Heart right ventricle (tissue), 16 donors: ENCODE measurements at regions not wholly inside any gene's neighbourhood (a gene's known extent, or its start where the extent isn't known, plus 50 kb on each side); places are given as distances from the start of the nearest gene placed in this dataset.

Source experiments
- ATAC-seq, 8 donors: fragments of 200-7000 bp; cut with Tn5 transposase; one replicate each; pipeline ENCODE4 v1.9.1; 2020; ENCODE audit warnings: mild to moderate bottlenecking in 8 of 8, moderate library complexity in 8 of 8, moderate number of reproducible peaks in 1 of 8
- DNase-seq, 2 donors: peaks; one replicate each; pipeline ENCODE4 v3.0.0-alpha.2; 2020
- H3K27ac ChIP-seq, 10 donors: fragments of 200-600 bp; sonication (generic) in 2 of 10; one replicate each; pipeline versions ENCODE4 v1.5.0 to v1.8.0; 2020 to 2022; ENCODE audit warnings: mild to moderate bottlenecking in 3 of 10
- H3K27me3 ChIP-seq, 7 donors: fragments of 200-600 bp; one replicate each; pipeline ENCODE4 v1.8.0; 2021 to 2022; ENCODE audit warnings: mild to moderate bottlenecking in 2 of 7
- H3K36me3 ChIP-seq, 9 donors: fragments of 200-600 bp; sonication (generic) in 1 of 9; one replicate each; pipeline versions ENCODE4 v1.5.0 to v1.8.0; 2020 to 2022; ENCODE audit warnings: mild to moderate bottlenecking in 2 of 9
- H3K4me1 ChIP-seq, 9 donors: fragments of 200-600 bp; sonication (generic) in 1 of 9; one replicate each; pipeline versions ENCODE4 v1.5.0 to v1.8.0; 2020 to 2022; ENCODE audit warnings: mild to moderate bottlenecking in 4 of 9
- H3K4me3 ChIP-seq, 10 donors: fragments of 200-600 bp; sonication (generic) in 2 of 10; one replicate each; pipeline versions ENCODE4 v1.5.0 to v1.8.0; 2020 to 2022; ENCODE audit warnings: mild to moderate bottlenecking in 7 of 10, moderate library complexity in 2 of 10
- H3K9me3 ChIP-seq, 11 donors: fragments of 200-600 bp in 10 of 11; sonication (generic) in 2 of 11; one replicate each; pipeline versions ENCODE4 v1.5.0 to v1.8.0; 2013 to 2022; ENCODE audit warnings: mild to moderate bottlenecking in 2 of 11, control low read depth in 1 of 11, moderate library complexity in 1 of 11
- CTCF ChIP-seq, 9 donors: fragments of 200-600 bp; sonication (generic) in 2 of 9; IDR thresholded peaks; one replicate each; pipeline versions ENCODE4 v1.5.0 to v1.8.0; 2021 to 2022; ENCODE audit warnings: antibody characterized with exemption in 9 of 9, mild to moderate bottlenecking in 5 of 9, moderate library complexity in 1 of 9
- WGBS, 2 donors: extraction: QIAGEN DNeasy Blood & Tissue Kit; methylation state at CpG; one replicate each; pipeline ENCODE4 v1.1.7; 2013; ENCODE audit warnings: inconsistent platforms in 1 of 2; 5-methylcytosine and 5-hydroxymethylcytosine counted together
- intact Hi-C, 10 donors: fragments of 100-400 bp; cut with DNase I; formaldehyde crosslinking; loops; one replicate each; pipeline versions ENCODE4 v1.11.1 to v1.14.2; 2022
- donor health status: Arrhythmogenic right ventricular cardiomyopathy.
- donor health status: ischemic (EF 13 %, LVEDD 7.1; RV severe dilation, severe dysfunction).
- donor health status: healthy with polysubstance abuse.
- donor health status: DM: no; HTN: yes; CAD: no.
- donor health status: DM: no; HTN: no; CAD: no.
- donor health status: ischemic (EF 25% LVEDD 6.9; RV normal size, moderate dysfunction).
- donor health status: ischemic (EF 25% LVEDD 5.7; RV mildly dilated, moderate dysfunction).
- donor health status: healthy.
- donor health status: DM: yes; HTN: yes; CAD: no.
- donor health status: Ischemic cardiomyopathy.
- donor health status: ischemic (EF 35%, LVEDD 5.7; RV mildly dilated, moderate dysfunction).
- donor health status: nonischemic (EF 11% LVEDD 7.7; RV severe dilation, severe dysfunction).
- donor health status: DM: yes; HTN: yes; CAD: no.
- donor health status: PGD.
- donor health status: ischemic (EF 29% LVEDD 5.4; RV normal size, mild dysfunction).
- donor health status: nonischemic (EF 23%, LVEDD 6.1; RV moderate dilation, normal function).

- DNase-seq: no peak
- Histone ChIP-seq H3K27ac (no peak overlapping the region), H3K4me1 (peaks cover 9 to 43% (median 23%) of the 10 kb centered on the region in 9 donors), H3K4me3 (no peak overlapping the region), H3K36me3 (no peaks in the 10 kb centered on the region), H3K27me3 (peaks cover 0 to 29% (median 5%) of the 10 kb centered on the region in 7 donors), H3K9me3 (no peaks in the 10 kb centered on the region)
- no peak for TF ChIP-seq CTCF (IDR thresholded peaks at IDR 0.05)
- 55% methylated on average over 6 of the region's 6 CpGs for WGBS, 2 donors
- intact Hi-C loops: no loop called here
- ATAC-seq: peak in 2 of 8 donors; percentile 13 to 34
Measured at GRCh38 chr5:141800617-141801016, 77.6 kb downstream of the PCDH1 start.

- H3K27me3 ChIP-seq: peaks cover 0 to 20% (median 4%) of the 10 kb centered on the region in 7 donors
- H3K4me1 ChIP-seq: peaks cover 5 to 33% (median 13%) of the 10 kb centered on the region in 9 donors
- TF ChIP-seq CTCF (IDR thresholded peaks at IDR 0.05): no peak
- H3K9me3 ChIP-seq: no peaks in the 10 kb centered on the region
- DNase-seq (no peak), ATAC-seq (no peak)
- H3K36me3 ChIP-seq: no peaks in the 10 kb centered on the region
- H3K27ac ChIP-seq: no peak overlapping the region
- no peak overlapping the region for H3K4me3 ChIP-seq
- intact Hi-C loops: no loop called here
- 83 to 86% methylated on average over 7 of the region's 7 CpGs for WGBS, 2 donors
Measured at GRCh38 chr5:141799507-141800167, 78.6 kb downstream of the PCDH1 start.

GRCh38 chr5:141797425-141797824 is 80.8 kb downstream of the PCDH1 start:
- no peak for ATAC-seq
- H3K4me3 ChIP-seq: no peak overlapping the region
- peaks cover 0 to 11% (median 0%) of the 10 kb centered on the region in 7 donors for H3K27me3 ChIP-seq
- WGBS, 2 donors: 0% methylated on average over 1 of the region's 1 CpG
- no peak for TF ChIP-seq CTCF (IDR thresholded peaks at IDR 0.05)
- no peaks in the 10 kb centered on the region for H3K36me3 ChIP-seq
- peaks cover 0 to 11% (median 0%) of the 10 kb centered on the region in 9 donors for H3K4me1 ChIP-seq
- DNase-seq: no peak
- intact Hi-C loops: no loop called here
- no peak overlapping the region for H3K27ac ChIP-seq
- no peaks in the 10 kb centered on the region for H3K9me3 ChIP-seq

- intact Hi-C loops: no loop called here
- Histone ChIP-seq H3K4me1 (peaks cover 0 to 10% (median 0%) of the 10 kb centered on the region in 9 donors), H3K27me3 (peaks cover 0 to 4% (median 0%) of the 10 kb centered on the region in 7 donors), H3K4me3 (no peak overlapping the region), H3K27ac (no peak overlapping the region), H3K36me3 (no peaks in the 10 kb centered on the region), H3K9me3 (no peaks in the 10 kb centered on the region)
- ATAC-seq: no peak
- 78 to 92% methylated on average over 5 of the region's 5 CpGs for WGBS, 2 donors
- DNase-seq: no peak
- no peak for TF ChIP-seq CTCF (IDR thresholded peaks at IDR 0.05)
Measured at GRCh38 chr5:141795421-141795820, 82.8 kb downstream of the PCDH1 start.
